ENCODE measurements at regions not wholly inside any gene's neighbourhood (a gene's known extent, or its start where the extent isn't known, plus 50 kb on each side); places are given as distances from the start of the nearest gene placed in this dataset.

- Mint-ChIP-seq H3K9me3 (no peaks in the 10 kb centered on the region), H3K27me3 (ENCODE audit: low read depth) (no peaks in the 10 kb centered on the region), H3K36me3 (ENCODE audit: low read depth) (no peaks in the 10 kb centered on the region), H3K4me1 (no peaks in the 10 kb centered on the region), H3K27ac (no peak overlapping the region), H3K4me3 (no peak overlapping the region)
- TF ChIP-seq, protein P1, sequence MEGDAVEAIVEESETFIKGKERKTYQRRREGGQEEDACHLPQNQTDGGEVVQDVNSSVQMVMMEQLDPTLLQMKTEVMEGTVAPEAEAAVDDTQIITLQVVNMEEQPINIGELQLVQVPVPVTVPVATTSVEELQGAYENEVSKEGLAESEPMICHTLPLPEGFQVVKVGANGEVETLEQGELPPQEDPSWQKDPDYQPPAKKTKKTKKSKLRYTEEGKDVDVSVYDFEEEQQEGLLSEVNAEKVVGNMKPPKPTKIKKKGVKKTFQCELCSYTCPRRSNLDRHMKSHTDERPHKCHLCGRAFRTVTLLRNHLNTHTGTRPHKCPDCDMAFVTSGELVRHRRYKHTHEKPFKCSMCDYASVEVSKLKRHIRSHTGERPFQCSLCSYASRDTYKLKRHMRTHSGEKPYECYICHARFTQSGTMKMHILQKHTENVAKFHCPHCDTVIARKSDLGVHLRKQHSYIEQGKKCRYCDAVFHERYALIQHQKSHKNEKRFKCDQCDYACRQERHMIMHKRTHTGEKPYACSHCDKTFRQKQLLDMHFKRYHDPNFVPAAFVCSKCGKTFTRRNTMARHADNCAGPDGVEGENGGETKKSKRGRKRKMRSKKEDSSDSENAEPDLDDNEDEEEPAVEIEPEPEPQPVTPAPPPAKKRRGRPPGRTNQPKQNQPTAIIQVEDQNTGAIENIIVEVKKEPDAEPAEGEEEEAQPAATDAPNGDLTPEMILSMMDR (IDR thresholded peaks at IDR 0.05; ENCODE audit: unreplicated experiment in 3 of 3) = no peak
Observed at GRCh38 chr21:23093259-23093658, 2095.1 kb downstream of the NCAM2 start.

DNA sequence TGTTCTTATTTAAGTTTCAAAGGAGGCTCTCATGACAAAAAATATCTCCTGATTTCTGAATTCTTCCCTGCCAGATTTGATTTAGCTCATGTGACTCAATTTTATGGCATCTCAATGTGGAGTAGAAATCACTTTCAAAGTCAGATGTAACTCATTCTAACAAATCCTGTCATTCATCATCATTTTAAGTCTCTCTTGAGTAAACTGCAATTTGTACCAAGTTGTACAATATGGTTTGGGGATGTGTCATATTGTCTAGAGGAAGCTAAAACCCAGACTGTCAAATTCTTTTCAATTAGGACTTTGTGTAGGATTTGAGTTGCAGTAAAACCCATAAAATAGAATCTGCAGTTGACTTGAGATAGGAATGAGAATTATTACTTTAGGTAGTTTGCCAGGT, 2101.0 kb downstream of the NCAM2 start:
- no peaks in the 10 kb centered on the region for H3K36me3 Mint-ChIP-seq (ENCODE audit: low read depth)
- TF ChIP-seq, protein P1 (IDR thresholded peaks at IDR 0.05; ENCODE audit: unreplicated experiment in 3 of 3) = no peak
- no peaks in the 10 kb centered on the region for H3K27me3 Mint-ChIP-seq (ENCODE audit: low read depth)
- no peak overlapping the region for H3K27ac Mint-ChIP-seq
- H3K4me1 Mint-ChIP-seq = no peaks in the 10 kb centered on the region
- peaks cover 4% of the 10 kb centered on the region for H3K9me3 Mint-ChIP-seq
- no peak overlapping the region for H3K4me3 Mint-ChIP-seq

GRCh38 chr21:23101111-23101510, 2102.9 kb downstream of the NCAM2 start:
- H3K4me3 Mint-ChIP-seq = no peak overlapping the region
- no peaks in the 10 kb centered on the region for H3K36me3 Mint-ChIP-seq (ENCODE audit: low read depth)
- H3K27me3 Mint-ChIP-seq (ENCODE audit: low read depth) = no peaks in the 10 kb centered on the region
- H3K4me1 Mint-ChIP-seq = no peaks in the 10 kb centered on the region
- peaks cover 4% of the 10 kb centered on the region for H3K9me3 Mint-ChIP-seq
- TF ChIP-seq, protein P1 (IDR thresholded peaks at IDR 0.05; ENCODE audit: unreplicated experiment in 3 of 3) = no peak
- H3K27ac Mint-ChIP-seq = no peak overlapping the region

GRCh38 chr21:23108533-23108932, 2110.3 kb downstream of the NCAM2 start:
- Mint-ChIP-seq H3K27ac (no peak overlapping the region), H3K4me3 (no peak overlapping the region), H3K4me1 (no peaks in the 10 kb centered on the region), H3K9me3 (no peaks in the 10 kb centered on the region), H3K36me3 (ENCODE audit: low read depth) (no peaks in the 10 kb centered on the region), H3K27me3 (ENCODE audit: low read depth) (no peaks in the 10 kb centered on the region)
- TF ChIP-seq, protein P1 (IDR thresholded peaks at IDR 0.05; ENCODE audit: unreplicated experiment in 3 of 3) = no peak

GRCh38 chr21:23111070-23111600, 2112.9 kb downstream of the NCAM2 start:
- no peak overlapping the region for H3K27ac Mint-ChIP-seq
- TF ChIP-seq, protein P1 (IDR thresholded peaks at IDR 0.05; ENCODE audit: unreplicated experiment in 3 of 3) = no peak
- no peaks in the 10 kb centered on the region for H3K9me3 Mint-ChIP-seq
- no peaks in the 10 kb centered on the region for H3K27me3 Mint-ChIP-seq (ENCODE audit: low read depth)
- no peaks in the 10 kb centered on the region for H3K4me1 Mint-ChIP-seq
- no peak overlapping the region for H3K4me3 Mint-ChIP-seq
- no peaks in the 10 kb centered on the region for H3K36me3 Mint-ChIP-seq (ENCODE audit: low read depth)

DNA sequence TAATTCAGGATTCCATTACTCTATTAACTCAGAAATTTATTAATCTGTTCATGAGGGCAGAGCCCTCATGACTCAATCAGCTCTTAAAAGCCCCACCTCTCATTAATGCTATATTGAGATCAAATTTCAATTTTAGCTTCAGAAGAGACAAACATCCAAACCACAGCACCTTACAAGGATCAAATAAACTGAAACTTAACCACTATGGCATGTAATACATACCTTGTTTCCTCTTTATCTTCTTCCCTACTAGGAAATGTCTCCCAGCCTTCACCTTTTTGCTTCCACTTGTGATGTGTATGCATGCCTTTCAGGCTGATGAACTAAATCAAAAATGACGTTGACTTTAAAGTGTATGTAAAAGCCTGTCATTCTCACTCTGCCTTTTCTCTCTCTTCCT, 2121.3 kb downstream of the NCAM2 start:
- TF ChIP-seq, protein P1 (IDR thresholded peaks at IDR 0.05; ENCODE audit: unreplicated experiment in 3 of 3) = no peak
- Mint-ChIP-seq H3K27me3 (ENCODE audit: low read depth) (no peaks in the 10 kb centered on the region), H3K4me1 (no peaks in the 10 kb centered on the region), H3K36me3 (ENCODE audit: low read depth) (no peaks in the 10 kb centered on the region), H3K9me3 (no peaks in the 10 kb centered on the region), H3K4me3 (no peak overlapping the region), H3K27ac (no peak overlapping the region)
